GM12878 (cell line): ENCODE measurements at regions not wholly inside any gene's neighbourhood (a gene's known extent, or its start where the extent isn't known, plus 50 kb on each side); places are given as distances from the start of the nearest gene placed in this dataset.

Source experiments
- ATAC-seq: fragments of 200-7000 bp; cut with Tn5 transposase; 3 replicates; pipeline ENCODE4 v1.9.1; 2020; ENCODE audit warnings: mild to moderate bottlenecking, moderate library complexity
- BruUV-seq: library from RNA; stranded (reverse); fragments of 400-500 nt; replicated peaks from 2 replicates; lab custom pipeline; 2021; lab: Mats Ljungman, UMichigan
- CTCF ChIA-PET: fragments of 300-600 bp; sonication (Branson Sonifier 250); formaldehyde crosslinking; extraction: SDS; loops from one replicate; lab custom pipeline; 2021; ENCODE audit warnings: inconsistent platforms; lab: Yijun Ruan, JAX
- POLR2A ChIA-PET: fragments of 350-600 bp; formaldehyde crosslinking; extraction: SDS; loops from one replicate; lab custom pipeline; 2021; ENCODE audit warnings: inconsistent platforms; lab: Charles Lee
- RAD21 ChIA-PET: fragments of 300-600 bp; sonication (Branson Sonifier 250); formaldehyde crosslinking; loops from one replicate; lab custom pipeline; 2023; ENCODE audit warnings: antibody characterized with exemption; ENCODE audit not compliant: unreplicated experiment; lab: Charles Lee
- SMC1A ChIA-PET: fragments of 300-600 bp; sonication (Branson Sonifier 250); formaldehyde crosslinking; loops from one replicate; lab custom pipeline; 2023; ENCODE audit not compliant: unreplicated experiment, uncharacterized antibody; lab: Charles Lee
- DNase-seq: peaks from one replicate; pipeline ENCODE4 v3.0.0-alpha.2; 2011; ENCODE audit warnings: low read depth, low spot score
- FAIRE-seq: peaks from 3 replicates; lab custom pipeline; 2011; peaks lifted over from hg19 to GRCh38; lab: Jason Lieb, UNC
- H2AFZ ChIP-seq: 2 replicates; pipeline ENCODE4 v1.6.0; 2011; ENCODE audit warnings: low read depth, low read length, control low read depth; ENCODE audit not compliant: control insufficient read depth
- H3K27ac ChIP-seq: 2 replicates; pipeline ENCODE4 v1.5.1; 2011; ENCODE audit warnings: control low read depth; ENCODE audit not compliant: control insufficient read depth, insufficient read depth
- H3K27me3 ChIP-seq, 2 experiments: replicated peaks in 1 of 2; 2 replicates each; pipeline versions ENCODE4 v1.6.0 to v1.6.1; 2011; ENCODE audit warnings: low read length in 1 of 2; ENCODE audit not compliant: control insufficient read depth in 2 of 2, insufficient read depth in 2 of 2
- H3K36me3 ChIP-seq, 2 experiments: 2 replicates each; pipeline ENCODE4 v1.5.1; 2011; ENCODE audit warnings: low read length in 1 of 2; ENCODE audit not compliant: control insufficient read depth in 2 of 2, insufficient read depth in 2 of 2
- H3K4me1 ChIP-seq: 2 replicates; pipeline ENCODE4 v1.6.1; 2011; ENCODE audit warnings: mild to moderate bottlenecking, low read length, moderate library complexity, mixed read lengths; ENCODE audit not compliant: control insufficient read depth, insufficient read depth
- H3K4me2 ChIP-seq: 2 replicates; pipeline ENCODE4 v1.6.0; 2011; ENCODE audit warnings: control low read depth; ENCODE audit not compliant: control insufficient read depth, insufficient read depth
- H3K4me3 ChIP-seq: fragments of 200-600 bp; sonication (generic); 2 replicates; pipeline ENCODE4 v1.5.1; 2016
- H3K79me2 ChIP-seq: 2 replicates; pipeline ENCODE4 v1.6.0; 2011; ENCODE audit warnings: low read length; ENCODE audit not compliant: control insufficient read depth, insufficient read depth
- H3K9ac ChIP-seq: 2 replicates; pipeline ENCODE4 v1.8.0; 2011; ENCODE audit warnings: low read length, control low read depth, mixed read lengths; ENCODE audit not compliant: control insufficient read depth, insufficient read depth
- H3K9me3 ChIP-seq: replicated peaks from 3 replicates; pipeline ENCODE4 v1.5.1; 2011; ENCODE audit warnings: mild to moderate bottlenecking, low read length; ENCODE audit not compliant: control insufficient read depth, insufficient read depth
- H4K20me1 ChIP-seq: 2 replicates; pipeline ENCODE4 v1.6.0; 2011; ENCODE audit not compliant: control insufficient read depth, insufficient read depth
- BACH1 ChIP-seq: fragments of 450-650 bp; IDR thresholded peaks from 2 replicates; pipeline ENCODE4 v1.6.1; 2017; ENCODE audit warnings: mild to moderate bottlenecking, borderline replicate concordance
- CBX3 ChIP-seq: fragments of 200-600 bp; sonication (generic); IDR thresholded peaks from 2 replicates; pipeline ENCODE4 v1.6.1; 2016; ENCODE audit warnings: low read depth, borderline replicate concordance
- FOXM1 ChIP-seq: IDR thresholded peaks from 2 replicates; pipeline ENCODE4 v1.6.1; 2012; ENCODE audit warnings: low read depth, mild to moderate bottlenecking, inconsistent platforms, low read length, moderate library complexity
- GABPA ChIP-seq: IDR thresholded peaks from 2 replicates; pipeline ENCODE4 v1.6.1; 2014; ENCODE audit warnings: antibody characterized with exemption, low read depth, mild to moderate bottlenecking, inconsistent platforms
- IKZF2 ChIP-seq, 2 experiments: fragments of 450-650 bp; IDR thresholded peaks; 2 replicates each; pipeline ENCODE4 v1.6.1; 2017; ENCODE audit warnings: mild to moderate bottlenecking in 2 of 2, moderate library complexity in 2 of 2
- KDM1A ChIP-seq: fragments of 200-600 bp; sonication (generic); IDR thresholded peaks from 2 replicates; pipeline ENCODE4 v1.6.1; 2016; ENCODE audit warnings: borderline replicate concordance
- NFYA ChIP-seq: IDR thresholded peaks from 2 replicates; pipeline ENCODE4 v1.6.1; 2011; ENCODE audit warnings: low read depth, mild to moderate bottlenecking, low read length, improper control_type of control experiment, borderline replicate concordance
- NRF1 ChIP-seq: conservative IDR thresholded peaks from 2 replicates; pipeline ENCODE4 v1.6.1; 2011; ENCODE audit warnings: mild to moderate bottlenecking, low read depth, low read length, improper control_type of control experiment
- RUNX3 ChIP-seq: IDR thresholded peaks from 2 replicates; pipeline ENCODE4 v1.6.1; 2012; ENCODE audit warnings: low read length, inconsistent platforms
- SMC3 ChIP-seq: IDR thresholded peaks from 2 replicates; pipeline ENCODE4 v1.6.1; 2011; ENCODE audit warnings: low read length, improper control_type of control experiment, borderline replicate concordance
- WGBS: methylation state at CpG from one replicate; pipeline ENCODE4 v1.1.6; 2016; ENCODE audit warnings: low lambda C conversion rate; ENCODE audit not compliant: insufficient replicate concordance, insufficient coverage; ENCODE audit errors: missing lambda C conversion rate; 5-methylcytosine and 5-hydroxymethylcytosine counted together
- in situ Hi-C: fragments of 300-500 bp; cut with MboI; formaldehyde crosslinking; loops from 9 replicates; pipeline ENCODE4 v1.14.3; 2018; ENCODE audit warnings: mixed read lengths
- intact Hi-C: fragments of 100-400 bp; cut with micrococcal nuclease; formaldehyde crosslinking; loops from one replicate; pipeline ENCODE4 v1.14.2; 2022; ENCODE audit not compliant: unreplicated experiment
- TF ChIP-seq, protein P1 (sequence below): fragments of 450-650 bp; IDR thresholded peaks from 2 replicates; pipeline ENCODE4 v1.6.1; 2016; ENCODE audit warnings: mild to moderate bottlenecking
- TF ChIP-seq, protein P2 (sequence below): fragments of 450-650 bp; IDR thresholded peaks from 2 replicates; pipeline ENCODE4 v1.6.1; 2017; ENCODE audit warnings: mild to moderate bottlenecking
- TF ChIP-seq, protein P3 (sequence below): IDR thresholded peaks from 2 replicates; pipeline ENCODE4 v1.6.1; 2012; ENCODE audit warnings: low read depth, low read length, improper control_type of control experiment

DNA sequence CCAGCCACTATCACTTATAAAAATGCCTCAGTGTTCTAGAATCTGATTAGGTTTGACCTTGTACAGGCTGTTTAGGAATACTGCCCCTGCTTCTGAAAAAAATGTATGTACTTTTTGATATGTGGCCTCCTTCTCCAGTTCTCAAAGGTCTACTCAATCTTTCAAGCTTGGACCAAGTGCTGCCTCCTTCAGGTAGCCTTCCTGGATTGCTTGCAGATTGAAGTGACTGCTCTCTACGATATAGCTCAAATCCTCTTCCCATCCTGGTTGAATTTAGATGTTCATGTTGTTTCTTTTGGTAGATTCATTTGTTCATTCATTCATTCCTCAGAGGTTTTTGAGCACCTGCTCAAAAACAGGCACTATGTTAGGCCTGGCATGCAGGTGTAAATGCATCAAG is 77.2 kb upstream of the NPTX2 start:
- no peak for TF ChIP-seq RUNX3
- TF ChIP-seq NRF1: no peak
- TF ChIP-seq GABPA: no peak
- TF ChIP-seq BACH1: no peak
- TF ChIP-seq, protein P1, sequence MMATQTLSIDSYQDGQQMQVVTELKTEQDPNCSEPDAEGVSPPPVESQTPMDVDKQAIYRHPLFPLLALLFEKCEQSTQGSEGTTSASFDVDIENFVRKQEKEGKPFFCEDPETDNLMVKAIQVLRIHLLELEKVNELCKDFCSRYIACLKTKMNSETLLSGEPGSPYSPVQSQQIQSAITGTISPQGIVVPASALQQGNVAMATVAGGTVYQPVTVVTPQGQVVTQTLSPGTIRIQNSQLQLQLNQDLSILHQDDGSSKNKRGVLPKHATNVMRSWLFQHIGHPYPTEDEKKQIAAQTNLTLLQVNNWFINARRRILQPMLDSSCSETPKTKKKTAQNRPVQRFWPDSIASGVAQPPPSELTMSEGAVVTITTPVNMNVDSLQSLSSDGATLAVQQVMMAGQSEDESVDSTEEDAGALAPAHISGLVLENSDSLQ: no peak
- TF ChIP-seq FOXM1: no peak
- TF ChIP-seq IKZF2 (IDR thresholded peaks at IDR 0.05): no peak
- TF ChIP-seq NFYA: no peak
- TF ChIP-seq, protein P2, sequence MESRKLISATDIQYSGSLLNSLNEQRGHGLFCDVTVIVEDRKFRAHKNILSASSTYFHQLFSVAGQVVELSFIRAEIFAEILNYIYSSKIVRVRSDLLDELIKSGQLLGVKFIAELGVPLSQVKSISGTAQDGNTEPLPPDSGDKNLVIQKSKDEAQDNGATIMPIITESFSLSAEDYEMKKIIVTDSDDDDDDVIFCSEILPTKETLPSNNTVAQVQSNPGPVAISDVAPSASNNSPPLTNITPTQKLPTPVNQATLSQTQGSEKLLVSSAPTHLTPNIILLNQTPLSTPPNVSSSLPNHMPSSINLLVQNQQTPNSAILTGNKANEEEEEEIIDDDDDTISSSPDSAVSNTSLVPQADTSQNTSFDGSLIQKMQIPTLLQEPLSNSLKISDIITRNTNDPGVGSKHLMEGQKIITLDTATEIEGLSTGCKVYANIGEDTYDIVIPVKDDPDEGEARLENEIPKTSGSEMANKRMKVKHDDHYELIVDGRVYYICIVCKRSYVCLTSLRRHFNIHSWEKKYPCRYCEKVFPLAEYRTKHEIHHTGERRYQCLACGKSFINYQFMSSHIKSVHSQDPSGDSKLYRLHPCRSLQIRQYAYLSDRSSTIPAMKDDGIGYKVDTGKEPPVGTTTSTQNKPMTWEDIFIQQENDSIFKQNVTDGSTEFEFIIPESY: no peak
- no peak for TF ChIP-seq SMC3
- TF ChIP-seq KDM1A: no peak
- no peak for TF ChIP-seq CBX3
- TF ChIP-seq, protein P3, sequence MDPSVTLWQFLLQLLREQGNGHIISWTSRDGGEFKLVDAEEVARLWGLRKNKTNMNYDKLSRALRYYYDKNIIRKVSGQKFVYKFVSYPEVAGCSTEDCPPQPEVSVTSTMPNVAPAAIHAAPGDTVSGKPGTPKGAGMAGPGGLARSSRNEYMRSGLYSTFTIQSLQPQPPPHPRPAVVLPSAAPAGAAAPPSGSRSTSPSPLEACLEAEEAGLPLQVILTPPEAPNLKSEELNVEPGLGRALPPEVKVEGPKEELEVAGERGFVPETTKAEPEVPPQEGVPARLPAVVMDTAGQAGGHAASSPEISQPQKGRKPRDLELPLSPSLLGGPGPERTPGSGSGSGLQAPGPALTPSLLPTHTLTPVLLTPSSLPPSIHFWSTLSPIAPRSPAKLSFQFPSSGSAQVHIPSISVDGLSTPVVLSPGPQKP: no peak
- SMC1A ChIA-PET: no interaction called here
- RAD21 ChIA-PET: no interaction called here
- no TSS peak for BruUV-seq
- Histone ChIP-seq H3K9me3 (no peaks in the 10 kb centered on the region), H3K36me3 (no peaks in the 10 kb centered on the region), H3K9ac (no peak overlapping the region), H3K27me3 (no peaks in the 10 kb centered on the region), H3K27ac (no peak overlapping the region), H3K79me2 (no peaks in the 10 kb centered on the region), H2AFZ (no peak overlapping the region), H3K4me2 (no peak overlapping the region), H3K4me1 (no peaks in the 10 kb centered on the region), H4K20me1 (no peaks in the 10 kb centered on the region), H3K4me3 (no peak overlapping the region)
- CTCF ChIA-PET: no interaction called here
- no peak for FAIRE-seq
- 25% methylated on average over 1 of the region's 1 CpG for WGBS
- POLR2A ChIA-PET: no interaction called here
- ATAC-seq: no peak
- intact Hi-C loops (no loop called here), in situ Hi-C loops (no loop called here)
- DNase-seq: no peak
